SK-N-SH (cell line): ENCODE measurements at regions not wholly inside any gene's neighbourhood (a gene's known extent, or its start where the extent isn't known, plus 50 kb on each side); places are given as distances from the start of the nearest gene placed in this dataset.
"Not testable (repeated sequence)": the region's sequence is repeated elsewhere in the genome, so short reads cannot be mapped to it uniquely, and the experiment has no call there.

Experiments
- CTCF ChIA-PET: fragments of 300-600, 350-600 bp; formaldehyde crosslinking; extraction: SDS; loops from one replicate; lab custom pipeline; 2021; lab: Yijun Ruan, JAX
- POLR2A ChIA-PET: fragments of 350-600 bp; sonication (Branson Sonifier 250); formaldehyde crosslinking; extraction: SDS; loops from one replicate; lab custom pipeline; 2020; ENCODE audit warnings: antibody characterized with exemption, inconsistent platforms; lab: Yijun Ruan, JAX
- DNase-seq: peaks from one replicate; pipeline ENCODE4 v3.0.0; 2012
- H2AFZ ChIP-seq: fragments of 200-600 bp; sonication (generic); 2 replicates; pipeline ENCODE4 v1.8.1; 2016; ENCODE audit warnings: antibody characterized with exemption, mild to moderate bottlenecking, low read depth
- H3F3A ChIP-seq: fragments of 200-600 bp; sonication (generic); replicated peaks from 2 replicates; pipeline ENCODE3; 2016; ENCODE audit warnings: antibody characterized with exemption, mild to moderate bottlenecking; ENCODE audit not compliant: insufficient read depth
- H3K27ac ChIP-seq, 2 experiments: fragments of 200-500 bp in 1 of 2; fragments of 200-600 bp in 1 of 2; sonication (Bioruptor generic) in 1 of 2; sonication (generic), shearing (Covaris generic) in 1 of 2; 2 replicates each; pipeline versions ENCODE4 v1.5.1 to v1.6.1; 2014 to 2016; ENCODE audit warnings: low read depth in 2 of 2, inconsistent platforms in 1 of 2, low read length in 1 of 2, mild to moderate bottlenecking in 1 of 2, mixed read lengths in 1 of 2
- H3K27me3 ChIP-seq: fragments of 200-600 bp; sonication (generic), shearing (Covaris generic); 2 replicates; pipeline ENCODE4 v1.6.1; 2016; ENCODE audit warnings: mixed run types; ENCODE audit not compliant: insufficient read depth
- H3K36me3 ChIP-seq, 2 experiments: fragments of 200-500 bp in 1 of 2; fragments of 200-600 bp in 1 of 2; sonication (Bioruptor generic) in 1 of 2; sonication (generic) in 1 of 2; replicated peaks in 1 of 2; 2 replicates each; pipeline versions ENCODE3 to v1.5.1; 2014 to 2016; ENCODE audit warnings: low read length in 1 of 2, mild to moderate bottlenecking in 1 of 2; ENCODE audit not compliant: insufficient read depth in 2 of 2, control insufficient read depth in 1 of 2
- H3K4me1 ChIP-seq, 2 experiments: fragments of 200-500 bp in 1 of 2; fragments of 200-600 bp in 1 of 2; sonication (Bioruptor generic) in 1 of 2; sonication (generic), shearing (Covaris generic) in 1 of 2; 2 replicates each; pipeline versions ENCODE4 v1.5.1 to v1.6.1; 2014 to 2016; ENCODE audit warnings: low read depth in 1 of 2, low read length in 1 of 2, mixed run types in 1 of 2; ENCODE audit not compliant: insufficient read depth in 2 of 2, control insufficient read depth in 1 of 2
- H3K4me2 ChIP-seq: fragments of 200-600 bp; sonication (generic), shearing (Covaris generic); 2 replicates; pipeline ENCODE4 v1.6.1; 2017; ENCODE audit warnings: mixed run types
- H3K4me3 ChIP-seq, 2 experiments: fragments of 200-500 bp in 1 of 2; fragments of 200-600 bp in 1 of 2; sonication (Bioruptor generic) in 1 of 2; sonication (generic), shearing (Covaris generic) in 1 of 2; 2 replicates each; pipeline versions ENCODE4 v1.5.1 to v1.8.1; 2014 to 2016; ENCODE audit warnings: low read depth in 2 of 2, inconsistent platforms in 1 of 2, low read length in 1 of 2, mild to moderate bottlenecking in 1 of 2, mixed read lengths in 1 of 2, moderate library complexity in 1 of 2
- H3K79me2 ChIP-seq: fragments of 200-600 bp; sonication (generic); 2 replicates; pipeline ENCODE4 v1.8.1; 2017; ENCODE audit warnings: mild to moderate bottlenecking; ENCODE audit not compliant: insufficient read depth
- H3K9ac ChIP-seq: fragments of 200-600 bp; sonication (generic); 2 replicates; pipeline ENCODE4 v1.6.1; 2017; ENCODE audit warnings: mixed run types
- H3K9me2 ChIP-seq: fragments of 200-600 bp; sonication (generic); 2 replicates; pipeline ENCODE4 v1.6.1; 2017; ENCODE audit warnings: mixed run types
- H3K9me3 ChIP-seq: fragments of 200-600 bp; sonication (generic); 2 replicates; pipeline ENCODE4 v1.6.1; 2017; ENCODE audit warnings: mixed run types, mild to moderate bottlenecking, moderate library complexity
- H4K20me1 ChIP-seq: fragments of 200-600 bp; sonication (generic); 2 replicates; pipeline ENCODE4 v1.6.1; 2017; ENCODE audit warnings: mild to moderate bottlenecking, mixed run types; ENCODE audit not compliant: insufficient read depth
- CHD2 ChIP-seq: fragments of 150-350 bp; IDR thresholded peaks from 2 replicates; pipeline ENCODE4 v1.6.1; 2018; ENCODE audit warnings: low read length; ENCODE audit not compliant: partially characterized antibody
- CTCF ChIP-seq: fragments of 200-600 bp; sonication (generic); IDR thresholded peaks from 2 replicates; pipeline ENCODE4 v1.6.1; 2017; ENCODE audit warnings: antibody characterized with exemption, mild to moderate bottlenecking, moderate library complexity
- EP300 ChIP-seq, 2 experiments: IDR thresholded peaks; 2 replicates each; pipeline versions ENCODE4 v1.4.0 to v1.6.1; 2012; ENCODE audit warnings: borderline replicate concordance in 1 of 2, low read depth in 1 of 2, low read length in 1 of 2
- FOSL2 ChIP-seq: IDR thresholded peaks from 2 replicates; pipeline ENCODE4 v1.4.0; 2012; ENCODE audit warnings: low read depth, mild to moderate bottlenecking, moderate library complexity, borderline replicate concordance
- FOXJ3 ChIP-seq: sonication (generic); formaldehyde crosslinking; IDR thresholded peaks from 2 replicates; pipeline ENCODE4 v1.5.1; 2020; ENCODE audit warnings: mild to moderate bottlenecking, missing genetic modification reagents
- GABPA ChIP-seq: IDR thresholded peaks from 2 replicates; pipeline ENCODE4 v1.4.0; 2012; ENCODE audit warnings: low read depth, mild to moderate bottlenecking
- GATA2 ChIP-seq: sonication (generic); formaldehyde crosslinking; IDR thresholded peaks from 2 replicates; pipeline ENCODE4 v1.5.0; 2020; ENCODE audit warnings: mild to moderate bottlenecking, missing genetic modification reagents
- JUND ChIP-seq: IDR thresholded peaks from 2 replicates; pipeline ENCODE4 v1.4.0; 2012
- NFIC ChIP-seq: IDR thresholded peaks from 2 replicates; pipeline ENCODE4 v1.4.0; 2012; ENCODE audit warnings: borderline replicate concordance
- PBX3 ChIP-seq: IDR thresholded peaks from 2 replicates; pipeline ENCODE4; 2012
- RXRA ChIP-seq: IDR thresholded peaks from 2 replicates; pipeline ENCODE4 v1.4.0; 2012; ENCODE audit warnings: low read depth, mild to moderate bottlenecking, borderline replicate concordance
- SIN3A ChIP-seq: IDR thresholded peaks from 2 replicates; pipeline ENCODE4 v1.6.1; 2012; ENCODE audit warnings: low read depth, mild to moderate bottlenecking, low read length, moderate library complexity, borderline replicate concordance
- TCF12 ChIP-seq: IDR thresholded peaks from 2 replicates; pipeline ENCODE4 v1.4.0; 2012
- YY1 ChIP-seq: IDR thresholded peaks from 2 replicates; pipeline ENCODE4 v1.4.0; 2012; ENCODE audit warnings: low read depth, mild to moderate bottlenecking
- ZBTB33 ChIP-seq: IDR thresholded peaks from 2 replicates; pipeline ENCODE4 v1.4.0; 2012; ENCODE audit warnings: low read depth, borderline replicate concordance
- WGBS: methylation state at CpG from one replicate; pipeline ENCODE4 v1.1.6; 2017; ENCODE audit warnings: low lambda C conversion rate; 5-methylcytosine and 5-hydroxymethylcytosine counted together

- no peak overlapping the region for H3K4me2 ChIP-seq
- no peak overlapping the region for H3K4me3 ChIP-seq
- H3K9me3 ChIP-seq, result no peaks in the 10 kb centered on the region
- POLR2A ChIA-PET, result no interaction called here
- H2AFZ ChIP-seq, result no peak overlapping the region
- H3K9me2 ChIP-seq, result no peaks in the 10 kb centered on the region
- H4K20me1 ChIP-seq, result no peaks in the 10 kb centered on the region
- no peaks in the 10 kb centered on the region for H3F3A ChIP-seq
- H3K27ac ChIP-seq, result no peak overlapping the region
- no peak for TF ChIP-seq ZBTB33
- TF ChIP-seq CHD2, result no peak
- TF ChIP-seq FOXJ3, result no peak
- no peak for TF ChIP-seq GABPA
- no peak for TF ChIP-seq RXRA
- no peak for TF ChIP-seq CTCF
- TF ChIP-seq JUND, result no peak
- TF ChIP-seq NFIC, result no peak
- TF ChIP-seq FOSL2, result no peak
- TF ChIP-seq EP300 (IDR thresholded peaks at IDR 0.05; ENCODE audit: borderline replicate concordance in 1 of 2, low read depth in 1 of 2, low read length in 1 of 2), result no peak
- no peak for TF ChIP-seq GATA2
- TF ChIP-seq PBX3, result no peak
- no peak for TF ChIP-seq SIN3A
- TF ChIP-seq YY1, result no peak
- no peak for TF ChIP-seq TCF12
- 23% methylated on average over 2 of the region's 2 CpGs for WGBS
- H3K4me1 ChIP-seq, result no peaks in the 10 kb centered on the region
- CTCF ChIA-PET, result interaction anchor here (1.2 to 1.5 kb wide), 2 partner anchors 8 to 1056 kb away, joined by 3 to 4 read pairs; no protein-coding TSS in a partner anchor
- H3K9ac ChIP-seq, result no peak overlapping the region
- H3K79me2 ChIP-seq, result no peaks in the 10 kb centered on the region
- DNase-seq, result no peak
- no peaks in the 10 kb centered on the region for H3K27me3 ChIP-seq
- no peaks in the 10 kb centered on the region for H3K36me3 ChIP-seq
Observed at GRCh38 chr7:68875857-68876256, 722.4 kb upstream of the AUTS2 start.

GRCh38 chr7:68887116-68887515 is 711.2 kb upstream of the AUTS2 start:
- H3K4me3 ChIP-seq, DNase-seq, H3K9me3 ChIP-seq, H3K9me2 ChIP-seq, POLR2A ChIA-PET, H3K4me2 ChIP-seq, H3K9ac ChIP-seq, H3F3A ChIP-seq, H2AFZ ChIP-seq, H3K27ac ChIP-seq, H3K27me3 ChIP-seq, H3K79me2 ChIP-seq, CTCF ChIA-PET, H4K20me1 ChIP-seq, H3K36me3 ChIP-seq, H3K4me1 ChIP-seq: not testable (repeated sequence)
- WGBS, result 76% methylated on average over 1 of the region's 1 CpG
